ENCODE measurements at regions not wholly inside any gene's neighbourhood (a gene's known extent, or its start where the extent isn't known, plus 50 kb on each side); places are given as distances from the start of the nearest gene placed in this dataset.

- no peak for DNase-seq (ENCODE audit: extremely low spot score, unreplicated experiment)
- no peak overlapping the region for H3K27ac Mint-ChIP-seq (ENCODE audit: unreplicated experiment)
- no peak overlapping the region for H3K4me3 Mint-ChIP-seq (ENCODE audit: unreplicated experiment)
- H3K4me1 Mint-ChIP-seq (ENCODE audit: unreplicated experiment): no peaks in the 10 kb centered on the region
- TF ChIP-seq, protein P1, sequence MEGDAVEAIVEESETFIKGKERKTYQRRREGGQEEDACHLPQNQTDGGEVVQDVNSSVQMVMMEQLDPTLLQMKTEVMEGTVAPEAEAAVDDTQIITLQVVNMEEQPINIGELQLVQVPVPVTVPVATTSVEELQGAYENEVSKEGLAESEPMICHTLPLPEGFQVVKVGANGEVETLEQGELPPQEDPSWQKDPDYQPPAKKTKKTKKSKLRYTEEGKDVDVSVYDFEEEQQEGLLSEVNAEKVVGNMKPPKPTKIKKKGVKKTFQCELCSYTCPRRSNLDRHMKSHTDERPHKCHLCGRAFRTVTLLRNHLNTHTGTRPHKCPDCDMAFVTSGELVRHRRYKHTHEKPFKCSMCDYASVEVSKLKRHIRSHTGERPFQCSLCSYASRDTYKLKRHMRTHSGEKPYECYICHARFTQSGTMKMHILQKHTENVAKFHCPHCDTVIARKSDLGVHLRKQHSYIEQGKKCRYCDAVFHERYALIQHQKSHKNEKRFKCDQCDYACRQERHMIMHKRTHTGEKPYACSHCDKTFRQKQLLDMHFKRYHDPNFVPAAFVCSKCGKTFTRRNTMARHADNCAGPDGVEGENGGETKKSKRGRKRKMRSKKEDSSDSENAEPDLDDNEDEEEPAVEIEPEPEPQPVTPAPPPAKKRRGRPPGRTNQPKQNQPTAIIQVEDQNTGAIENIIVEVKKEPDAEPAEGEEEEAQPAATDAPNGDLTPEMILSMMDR (IDR thresholded peaks at IDR 0.05): no peak
- no peaks in the 10 kb centered on the region for H3K36me3 Mint-ChIP-seq (ENCODE audit: unreplicated experiment)
- H3K27me3 Mint-ChIP-seq (ENCODE audit: unreplicated experiment): peaks cover 18% of the 10 kb centered on the region
- no peaks in the 10 kb centered on the region for H3K9me3 Mint-ChIP-seq (ENCODE audit: unreplicated experiment)
These were observed 265.8 kb upstream of the TRPC7 start for GRCh38 chr5:136631186-136631585.

- H3K27me3 Mint-ChIP-seq (ENCODE audit: unreplicated experiment): peaks cover 11% of the 10 kb centered on the region
- TF ChIP-seq, protein P1 (IDR thresholded peaks at IDR 0.05): no peak
- no peak for DNase-seq (ENCODE audit: extremely low spot score, unreplicated experiment)
- no peak overlapping the region for H3K27ac Mint-ChIP-seq (ENCODE audit: unreplicated experiment)
- no peaks in the 10 kb centered on the region for H3K36me3 Mint-ChIP-seq (ENCODE audit: unreplicated experiment)
- H3K4me3 Mint-ChIP-seq (ENCODE audit: unreplicated experiment): no peak overlapping the region
- no peaks in the 10 kb centered on the region for H3K4me1 Mint-ChIP-seq (ENCODE audit: unreplicated experiment)
- no peaks in the 10 kb centered on the region for H3K9me3 Mint-ChIP-seq (ENCODE audit: unreplicated experiment)
These were observed 263.9 kb upstream of the TRPC7 start for GRCh38 chr5:136629125-136629792.

DNA sequence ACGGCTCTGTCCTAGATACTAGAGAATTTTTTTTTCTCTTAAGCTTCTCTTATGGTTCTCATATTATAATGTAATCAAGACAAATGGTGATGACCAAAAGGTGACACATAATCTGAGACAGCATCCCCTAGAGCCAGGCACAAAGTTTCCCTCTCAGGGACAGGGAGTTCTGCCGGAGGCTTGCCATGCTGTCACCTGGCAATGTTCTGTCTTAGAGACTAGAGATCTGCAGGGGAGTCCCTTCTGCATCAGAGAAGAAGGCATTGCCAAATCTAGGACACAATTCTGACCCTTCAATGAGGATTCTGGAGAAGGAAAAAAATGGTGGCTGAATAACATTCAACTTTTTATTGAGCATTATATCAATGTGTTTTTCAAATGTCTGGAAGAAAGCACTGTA, 261.2 kb upstream of the TRPC7 start:
- Mint-ChIP-seq H3K4me1 (ENCODE audit: unreplicated experiment) (no peaks in the 10 kb centered on the region), H3K9me3 (ENCODE audit: unreplicated experiment) (no peaks in the 10 kb centered on the region), H3K4me3 (ENCODE audit: unreplicated experiment) (no peak overlapping the region), H3K27me3 (ENCODE audit: unreplicated experiment) (no peaks in the 10 kb centered on the region), H3K27ac (ENCODE audit: unreplicated experiment) (no peak overlapping the region), H3K36me3 (ENCODE audit: unreplicated experiment) (no peaks in the 10 kb centered on the region)
- TF ChIP-seq, protein P1 (IDR thresholded peaks at IDR 0.05): no peak
- no peak for DNase-seq (ENCODE audit: extremely low spot score, unreplicated experiment)

GRCh38 chr5:136622747-136623146, 257.4 kb upstream of the TRPC7 start:
- no peaks in the 10 kb centered on the region for H3K4me1 Mint-ChIP-seq (ENCODE audit: unreplicated experiment)
- no peak for DNase-seq (ENCODE audit: extremely low spot score, unreplicated experiment)
- no peaks in the 10 kb centered on the region for H3K36me3 Mint-ChIP-seq (ENCODE audit: unreplicated experiment)
- H3K9me3 Mint-ChIP-seq (ENCODE audit: unreplicated experiment): no peaks in the 10 kb centered on the region
- H3K27ac Mint-ChIP-seq (ENCODE audit: unreplicated experiment): no peak overlapping the region
- H3K27me3 Mint-ChIP-seq (ENCODE audit: unreplicated experiment): no peaks in the 10 kb centered on the region
- TF ChIP-seq, protein P1 (IDR thresholded peaks at IDR 0.05): no peak
- H3K4me3 Mint-ChIP-seq (ENCODE audit: unreplicated experiment): no peak overlapping the region

DNA sequence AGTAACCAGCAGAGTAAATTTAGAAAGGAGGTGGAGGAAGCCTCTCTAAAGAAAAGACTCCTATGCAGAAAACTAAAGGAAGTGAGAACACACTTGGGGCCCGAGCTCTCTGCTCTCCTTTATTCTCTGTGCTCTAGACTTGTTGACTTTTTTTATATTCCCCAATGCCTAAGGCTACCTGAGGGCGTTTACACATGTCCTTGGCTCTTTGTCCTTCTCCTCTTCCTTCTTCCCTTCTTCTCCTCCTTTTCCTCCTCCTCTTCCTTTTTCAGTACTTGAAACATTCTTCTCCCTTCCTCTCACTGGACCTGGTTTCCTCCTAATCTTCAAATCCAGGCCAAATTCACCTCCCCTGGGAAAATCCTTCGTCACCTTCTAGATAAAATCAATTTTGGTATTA, 256.4 kb upstream of the TRPC7 start:
- Mint-ChIP-seq H3K27ac (ENCODE audit: unreplicated experiment) (no peak overlapping the region), H3K36me3 (ENCODE audit: unreplicated experiment) (no peaks in the 10 kb centered on the region), H3K4me1 (ENCODE audit: unreplicated experiment) (no peaks in the 10 kb centered on the region), H3K9me3 (ENCODE audit: unreplicated experiment) (no peaks in the 10 kb centered on the region), H3K4me3 (ENCODE audit: unreplicated experiment) (no peak overlapping the region), H3K27me3 (ENCODE audit: unreplicated experiment) (no peaks in the 10 kb centered on the region)
- TF ChIP-seq, protein P1 (IDR thresholded peaks at IDR 0.05): no peak
- no peak for DNase-seq (ENCODE audit: extremely low spot score, unreplicated experiment)

Data from osteocyte (in vitro differentiated cells).